ENCODE measurements at regions not wholly inside any gene's neighbourhood (a gene's known extent, or its start where the extent isn't known, plus 50 kb on each side); places are given as distances from the start of the nearest gene placed in this dataset.

- H3K27ac ChIP-seq, result no peak overlapping the region
- H3K36me3 ChIP-seq (ENCODE audit: insufficient read depth, low read length), result no peaks in the 10 kb centered on the region
- H3K9ac ChIP-seq (ENCODE audit: insufficient read length), result no peak overlapping the region
- no peak overlapping the region for H3K4me3 ChIP-seq
- no peak for TF ChIP-seq POLR2AphosphoS5 (IDR thresholded peaks at IDR 0.05; ENCODE audit: borderline replicate concordance, low read depth, low read length)
- no peak for TF ChIP-seq FOXP2 (optimal IDR thresholded peaks at IDR 0.05; ENCODE audit: control extremely low read depth, extremely low read length, insufficient read depth)
- no peak for TF ChIP-seq EZH2 (IDR thresholded peaks at IDR 0.05)
- H3K9me3 ChIP-seq (ENCODE audit: low read depth, low read length), result no peaks in the 10 kb centered on the region
- no peak for DNase-seq (ENCODE audit: low read depth, low spot score)
Observed at GRCh38 chr13:62626771-62627170, 1211.1 kb upstream of the PCDH20 start.

GRCh38 chr13:62625214-62625881, 1209.7 kb upstream of the PCDH20 start:
- TF ChIP-seq POLR2AphosphoS5 (IDR thresholded peaks at IDR 0.05; ENCODE audit: borderline replicate concordance, low read depth, low read length), result no peak
- TF ChIP-seq EZH2 (IDR thresholded peaks at IDR 0.05), result no peak
- TF ChIP-seq FOXP2 (optimal IDR thresholded peaks at IDR 0.05; ENCODE audit: control extremely low read depth, extremely low read length, insufficient read depth), result no peak
- Histone ChIP-seq H3K9me3 (ENCODE audit: low read depth, low read length) (no peaks in the 10 kb centered on the region), H3K36me3 (ENCODE audit: insufficient read depth, low read length) (no peaks in the 10 kb centered on the region), H3K4me3 (no peak overlapping the region), H3K27ac (no peak overlapping the region), H3K9ac (ENCODE audit: insufficient read length) (no peak overlapping the region)
- no peak for DNase-seq (ENCODE audit: low read depth, low spot score)

GRCh38 chr13:62613819-62614218, 1198.2 kb upstream of the PCDH20 start:
- no peak for DNase-seq (ENCODE audit: low read depth, low spot score)

GRCh38 chr13:62611343-62611742, 1195.7 kb upstream of the PCDH20 start:
- no peak for DNase-seq (ENCODE audit: low read depth, low spot score)
- Histone ChIP-seq H3K9me3 (ENCODE audit: low read depth, low read length) (0 out of 2 replicates have a peak, but pooled peaks cover 3% of the 10 kb centered on the region), H3K27ac (no peak overlapping the region), H3K36me3 (ENCODE audit: insufficient read depth, low read length) (no peaks in the 10 kb centered on the region), H3K4me3 (no peak overlapping the region), H3K9ac (ENCODE audit: insufficient read length) (no peak overlapping the region)
- TF ChIP-seq EZH2 (IDR thresholded peaks at IDR 0.05), result no peak
- no peak for TF ChIP-seq FOXP2 (optimal IDR thresholded peaks at IDR 0.05; ENCODE audit: control extremely low read depth, extremely low read length, insufficient read depth)
- no peak for TF ChIP-seq POLR2AphosphoS5 (IDR thresholded peaks at IDR 0.05; ENCODE audit: borderline replicate concordance, low read depth, low read length)

More at GRCh38 chr13:62613819-62614218, 1198.2 kb upstream of the PCDH20 start:
- Histone ChIP-seq H3K4me3 (no peak overlapping the region), H3K9ac (ENCODE audit: insufficient read length) (no peak overlapping the region), H3K27ac (no peak overlapping the region), H3K36me3 (ENCODE audit: insufficient read depth, low read length) (no peaks in the 10 kb centered on the region), H3K9me3 (ENCODE audit: low read depth, low read length) (0 out of 2 replicates have a peak, but pooled peaks cover 3% of the 10 kb centered on the region)
- TF ChIP-seq POLR2AphosphoS5 (IDR thresholded peaks at IDR 0.05; ENCODE audit: borderline replicate concordance, low read depth, low read length), result no peak
- TF ChIP-seq EZH2 (IDR thresholded peaks at IDR 0.05), result no peak
- no peak for TF ChIP-seq FOXP2 (optimal IDR thresholded peaks at IDR 0.05; ENCODE audit: control extremely low read depth, extremely low read length, insufficient read depth)

GRCh38 chr13:62598708-62599107, 1183.1 kb upstream of the PCDH20 start:
- Histone ChIP-seq H3K9me3 (ENCODE audit: low read depth, low read length) (no peaks in the 10 kb centered on the region), H3K27ac (no peak overlapping the region), H3K9ac (ENCODE audit: insufficient read length) (no peak overlapping the region), H3K36me3 (ENCODE audit: insufficient read depth, low read length) (no peaks in the 10 kb centered on the region), H3K4me3 (no peak overlapping the region)
- TF ChIP-seq EZH2 (IDR thresholded peaks at IDR 0.05) (no peak), POLR2AphosphoS5 (IDR thresholded peaks at IDR 0.05; ENCODE audit: borderline replicate concordance, low read depth, low read length) (no peak), FOXP2 (optimal IDR thresholded peaks at IDR 0.05; ENCODE audit: control extremely low read depth, extremely low read length, insufficient read depth) (no peak)
- no peak for DNase-seq (ENCODE audit: low read depth, low spot score)

GRCh38 chr13:62595976-62596375, 1180.3 kb upstream of the PCDH20 start:
- no peak overlapping the region for H3K4me3 ChIP-seq
- no peaks in the 10 kb centered on the region for H3K36me3 ChIP-seq (ENCODE audit: insufficient read depth, low read length)

GRCh38 chr13:62593804-62594203, 1178.2 kb upstream of the PCDH20 start:
- no peaks in the 10 kb centered on the region for H3K36me3 ChIP-seq (ENCODE audit: insufficient read depth, low read length)
- DNase-seq (ENCODE audit: low read depth, low spot score), result peak; percentile 14
- H3K27ac ChIP-seq, result no peak overlapping the region
- no peak for TF ChIP-seq FOXP2 (optimal IDR thresholded peaks at IDR 0.05; ENCODE audit: control extremely low read depth, extremely low read length, insufficient read depth)
- peak; percentile 37; the same call in 1 of the 2 replicates for TF ChIP-seq POLR2AphosphoS5 (IDR thresholded peaks at IDR 0.05; ENCODE audit: borderline replicate concordance, low read depth, low read length)
- no peak overlapping the region for H3K4me3 ChIP-seq
- no peak overlapping the region for H3K9ac ChIP-seq (ENCODE audit: insufficient read length)
- no peaks in the 10 kb centered on the region for H3K9me3 ChIP-seq (ENCODE audit: low read depth, low read length)

More at GRCh38 chr13:62595976-62596375, 1180.3 kb upstream of the PCDH20 start:
- Histone ChIP-seq H3K27ac (no peak overlapping the region), H3K9ac (ENCODE audit: insufficient read length) (no peak overlapping the region), H3K9me3 (ENCODE audit: low read depth, low read length) (no peaks in the 10 kb centered on the region)
- TF ChIP-seq POLR2AphosphoS5 (IDR thresholded peaks at IDR 0.05; ENCODE audit: borderline replicate concordance, low read depth, low read length) (no peak), EZH2 (IDR thresholded peaks at IDR 0.05) (no peak), FOXP2 (optimal IDR thresholded peaks at IDR 0.05; ENCODE audit: control extremely low read depth, extremely low read length, insufficient read depth) (no peak)
- no peak for DNase-seq (ENCODE audit: low read depth, low spot score)

GRCh38 chr13:62583466-62583865, 1167.8 kb upstream of the PCDH20 start:
- H3K27ac ChIP-seq, result no peak overlapping the region
- no peaks in the 10 kb centered on the region for H3K36me3 ChIP-seq (ENCODE audit: insufficient read depth, low read length)
- DNase-seq (ENCODE audit: low read depth, low spot score), result no peak
- no peaks in the 10 kb centered on the region for H3K9me3 ChIP-seq (ENCODE audit: low read depth, low read length)
- no peak overlapping the region for H3K4me3 ChIP-seq
- no peak for TF ChIP-seq POLR2AphosphoS5 (IDR thresholded peaks at IDR 0.05; ENCODE audit: borderline replicate concordance, low read depth, low read length)
- no peak for TF ChIP-seq FOXP2 (optimal IDR thresholded peaks at IDR 0.05; ENCODE audit: control extremely low read depth, extremely low read length, insufficient read depth)
- TF ChIP-seq EZH2 (IDR thresholded peaks at IDR 0.05), result no peak
- no peak overlapping the region for H3K9ac ChIP-seq (ENCODE audit: insufficient read length)
